NB4 (cell line): ENCODE measurements at regions not wholly inside any gene's neighbourhood (a gene's known extent, or its start where the extent isn't known, plus 50 kb on each side); places are given as distances from the start of the nearest gene placed in this dataset.

Source experiments
- DNase-seq: peaks from one replicate; pipeline ENCODE4 v3.0.0; 2010; ENCODE audit warnings: low read depth
- H3K4me3 ChIP-seq: one replicate; pipeline ENCODE4 v1.5.1; 2011; ENCODE audit warnings: mild to moderate bottlenecking, low read depth, low read length, moderate library complexity
- CTCF ChIP-seq: IDR thresholded peaks from one replicate; pipeline ENCODE4 v1.5.1; 2012; ENCODE audit warnings: low read depth, low read length
- MAX ChIP-seq: IDR thresholded peaks from 2 replicates; pipeline ENCODE4 v1.6.1; 2011; ENCODE audit warnings: low read depth, low read length
- MYC ChIP-seq: IDR thresholded peaks from 2 replicates; pipeline ENCODE4 v1.6.1; 2011; ENCODE audit warnings: low read depth, low read length
- POLR2A ChIP-seq: IDR thresholded peaks from 2 replicates; pipeline ENCODE4 v1.6.1; 2011; ENCODE audit warnings: mild to moderate bottlenecking; ENCODE audit not compliant: insufficient read length; ENCODE audit errors: extremely low read depth

GRCh38 chr7:155992107-155992506 lies 179.8 kb upstream of the SHH start:
- TF ChIP-seq MAX, result no peak
- H3K4me3 ChIP-seq, result no peak overlapping the region
- no peak for DNase-seq

GRCh38 chr7:155991470-155991869 lies 179.2 kb upstream of the SHH start:
- no peak overlapping the region for H3K4me3 ChIP-seq
- no peak for DNase-seq
- TF ChIP-seq MAX (no peak), POLR2A (no peak), MYC (no peak), CTCF (no peak)

- TF ChIP-seq MYC, result no peak
- no peak for TF ChIP-seq POLR2A
- no peak for TF ChIP-seq CTCF
- TF ChIP-seq MAX, result no peak
- no peak for DNase-seq
- H3K4me3 ChIP-seq, result no peak overlapping the region
Measured at GRCh38 chr7:155988416-155988815, 176.2 kb upstream of the SHH start.

GRCh38 chr7:155987681-155988235 lies 175.5 kb upstream of the SHH start:
- TF ChIP-seq POLR2A, result no peak
- no peak for TF ChIP-seq MAX
- TF ChIP-seq MYC, result no peak
- TF ChIP-seq CTCF, result no peak
- DNase-seq, result no peak
- H3K4me3 ChIP-seq, result no peak overlapping the region

GRCh38 chr7:155986497-155987160 lies 174.4 kb upstream of the SHH start:
- no peak for DNase-seq
- H3K4me3 ChIP-seq, result no peak overlapping the region
- TF ChIP-seq POLR2A, result no peak
- TF ChIP-seq CTCF, result no peak
- TF ChIP-seq MYC, result no peak
- no peak for TF ChIP-seq MAX

GRCh38 chr7:155985518-155986250 lies 173.4 kb upstream of the SHH start:
- TF ChIP-seq POLR2A (no peak), MYC (no peak), MAX (no peak)
- H3K4me3 ChIP-seq, result no peak overlapping the region
- no peak for DNase-seq
